ENCODE measurements at regions not wholly inside any gene's neighbourhood (a gene's known extent, or its start where the extent isn't known, plus 50 kb on each side); places are given as distances from the start of the nearest gene placed in this dataset.
"Not testable (repeated sequence)": the region's sequence is repeated elsewhere in the genome, so short reads cannot be mapped to it uniquely, and the experiment has no call there.

DNA sequence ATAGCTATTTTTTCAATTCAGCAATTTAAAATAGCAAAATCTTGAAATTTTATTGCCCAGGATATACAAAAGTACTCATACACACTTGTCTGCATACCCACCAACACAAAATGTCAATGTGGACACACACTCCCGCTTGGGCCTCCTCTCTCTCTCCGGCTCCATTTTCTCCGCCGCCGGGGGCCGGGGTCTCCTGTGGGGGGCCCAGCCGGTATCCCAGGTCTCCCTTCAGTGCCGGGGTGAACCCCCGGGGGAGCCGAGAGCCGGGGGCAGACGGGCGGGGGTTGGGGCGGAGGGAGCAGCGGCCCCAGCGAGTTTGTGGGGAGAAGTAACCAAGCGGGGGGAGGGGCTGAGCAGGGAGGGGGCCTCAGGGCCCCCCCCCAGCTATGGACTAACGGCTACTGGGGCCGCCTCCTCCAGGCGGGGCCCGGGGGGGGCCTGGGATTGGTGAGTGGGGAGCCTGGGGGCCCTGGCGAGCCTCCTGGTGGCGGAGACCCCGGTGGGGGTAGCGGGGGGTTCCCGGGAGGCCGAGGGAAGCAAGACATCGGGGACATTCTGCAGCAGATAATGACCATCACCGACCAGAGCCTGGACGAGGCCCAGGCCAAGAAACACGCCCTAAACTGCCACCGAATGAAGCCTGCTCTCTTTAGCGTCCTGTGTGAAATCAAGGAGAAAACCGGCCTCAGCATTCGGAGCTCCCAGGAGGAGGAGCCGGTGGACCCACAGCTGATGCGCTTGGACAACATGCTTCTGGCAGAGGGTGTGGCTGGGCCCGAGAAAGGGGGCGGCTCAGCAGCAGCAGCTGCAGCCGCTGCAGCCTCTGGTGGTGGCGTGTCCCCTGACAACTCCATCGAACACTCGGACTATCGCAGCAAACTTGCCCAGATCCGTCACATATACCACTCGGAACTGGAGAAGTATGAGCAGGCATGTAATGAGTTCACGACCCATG lies 56.6 kb downstream of the CHST2 start:
- H3K4me3 ChIP-seq; H3K4me1 ChIP-seq; ATAC-seq; DNase-seq; H3K36me3 ChIP-seq (ENCODE audit: insufficient read depth in 1 of 2, low read depth in 1 of 2); H3K27me3 ChIP-seq (ENCODE audit: insufficient read depth in 3 of 3, low read length in 2 of 3); H3K27ac ChIP-seq; intact Hi-C loops (cut with DNase I); H3K9me3 ChIP-seq: not testable (repeated sequence)
- WGBS, 3 donors = 87 to 90% (median 89%) methylated on average over 31 to 46 of the region's 47 CpGs

DNA sequence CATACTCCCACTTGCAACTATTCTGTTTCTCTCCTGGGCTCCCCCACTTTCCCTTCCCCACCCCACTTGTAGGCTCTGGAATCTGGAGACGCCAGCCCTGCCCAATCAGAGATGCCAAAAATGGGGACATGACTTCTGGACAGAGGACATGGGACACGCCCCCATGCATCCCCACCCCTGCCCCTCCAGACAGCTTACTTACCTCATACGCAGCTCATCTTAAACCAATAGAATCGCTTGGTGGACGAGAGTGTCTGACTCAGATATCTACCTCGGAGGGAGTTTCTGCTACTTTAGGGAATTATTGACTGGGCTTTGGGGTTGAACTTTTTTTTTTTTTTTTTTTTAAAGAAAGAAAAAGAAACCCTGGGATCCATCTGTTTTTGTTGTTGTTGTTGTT lies 58.4 kb downstream of the CHST2 start:
- intact Hi-C loops (cut with DNase I); H3K27me3 ChIP-seq (ENCODE audit: insufficient read depth in 3 of 3, low read length in 2 of 3); H3K9me3 ChIP-seq; H3K4me1 ChIP-seq; H3K4me3 ChIP-seq; H3K36me3 ChIP-seq (ENCODE audit: insufficient read depth in 1 of 2, low read depth in 1 of 2); H3K27ac ChIP-seq; DNase-seq: not testable (repeated sequence)
- ATAC-seq = peak; percentile 19 to 54 (median 31)
- WGBS, 3 donors = 69 to 78% (median 71%) methylated on average over 6 of the region's 6 CpGs

DNA sequence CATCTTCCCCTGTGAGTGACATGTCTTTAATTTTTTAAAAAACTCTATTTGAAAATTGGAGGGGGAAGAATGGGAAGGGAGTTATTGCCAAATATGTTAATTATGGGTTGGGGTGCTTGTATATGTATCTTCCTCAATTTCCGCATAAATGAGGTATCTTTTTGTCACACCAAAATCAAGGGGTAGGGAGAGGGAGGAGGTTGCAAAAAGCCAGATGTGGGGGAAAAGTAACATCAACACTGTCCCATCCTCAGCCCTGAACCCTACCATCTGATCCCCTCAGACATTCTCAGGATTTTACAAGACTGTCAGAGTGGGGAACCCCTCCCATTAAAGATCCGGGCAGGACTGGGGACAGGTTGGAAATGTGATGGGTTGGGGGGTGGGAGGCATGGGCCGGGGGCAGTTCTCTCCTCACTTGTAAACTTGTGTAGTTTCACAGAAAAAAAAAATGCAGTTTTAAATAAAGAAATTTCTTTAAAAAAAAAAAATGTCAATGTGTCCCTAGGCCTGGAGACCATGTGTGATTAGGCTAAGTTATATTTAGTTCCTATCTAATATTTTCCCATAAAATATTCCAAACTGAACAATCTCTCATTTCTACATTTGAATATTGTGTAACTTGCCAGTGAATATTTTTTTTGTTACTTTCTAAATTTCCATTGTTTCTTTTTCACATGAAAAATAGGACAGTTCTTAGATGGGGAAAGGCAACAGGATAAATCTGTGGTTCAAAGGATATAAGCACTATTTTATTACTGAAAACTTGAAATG lies 59.4 kb downstream of the CHST2 start:
- intact Hi-C loops (cut with DNase I); H3K36me3 ChIP-seq (ENCODE audit: insufficient read depth in 1 of 2, low read depth in 1 of 2); ATAC-seq; H3K27me3 ChIP-seq (ENCODE audit: insufficient read depth in 3 of 3, low read length in 2 of 3); DNase-seq; H3K27ac ChIP-seq; H3K9me3 ChIP-seq; H3K4me3 ChIP-seq; H3K4me1 ChIP-seq: not testable (repeated sequence)
- 77 to 84% (median 81%) methylated on average over 3 of the region's 3 CpGs for WGBS, 3 donors

DNA sequence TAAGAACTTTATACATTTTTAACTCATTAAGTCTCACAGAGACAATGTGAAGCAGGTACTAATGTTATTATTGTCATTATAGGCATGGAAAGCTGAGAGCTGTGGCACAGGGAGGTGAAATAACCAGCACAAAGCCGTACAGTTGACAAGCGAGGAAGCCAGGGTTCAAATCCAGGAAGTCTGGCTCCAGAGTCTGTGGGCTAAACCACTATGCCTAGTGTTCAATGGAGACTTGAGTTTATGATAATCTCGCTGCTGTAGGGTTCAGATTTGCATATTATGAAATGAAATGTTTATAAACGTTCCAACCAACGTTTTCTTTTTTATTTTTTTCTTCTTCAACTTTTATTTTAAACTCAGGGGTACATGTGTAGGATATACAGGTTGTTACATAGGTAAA lies 60.0 kb downstream of the CHST2 start:
- H3K27ac ChIP-seq = no peak overlapping the region
- H3K36me3 ChIP-seq (ENCODE audit: insufficient read depth in 1 of 2, low read depth in 1 of 2) = no peaks in the 10 kb centered on the region
- DNase-seq (no peak), ATAC-seq (no peak)
- no peaks in the 10 kb centered on the region for H3K9me3 ChIP-seq
- no peaks in the 10 kb centered on the region for H3K4me1 ChIP-seq
- TF ChIP-seq, protein P1, sequence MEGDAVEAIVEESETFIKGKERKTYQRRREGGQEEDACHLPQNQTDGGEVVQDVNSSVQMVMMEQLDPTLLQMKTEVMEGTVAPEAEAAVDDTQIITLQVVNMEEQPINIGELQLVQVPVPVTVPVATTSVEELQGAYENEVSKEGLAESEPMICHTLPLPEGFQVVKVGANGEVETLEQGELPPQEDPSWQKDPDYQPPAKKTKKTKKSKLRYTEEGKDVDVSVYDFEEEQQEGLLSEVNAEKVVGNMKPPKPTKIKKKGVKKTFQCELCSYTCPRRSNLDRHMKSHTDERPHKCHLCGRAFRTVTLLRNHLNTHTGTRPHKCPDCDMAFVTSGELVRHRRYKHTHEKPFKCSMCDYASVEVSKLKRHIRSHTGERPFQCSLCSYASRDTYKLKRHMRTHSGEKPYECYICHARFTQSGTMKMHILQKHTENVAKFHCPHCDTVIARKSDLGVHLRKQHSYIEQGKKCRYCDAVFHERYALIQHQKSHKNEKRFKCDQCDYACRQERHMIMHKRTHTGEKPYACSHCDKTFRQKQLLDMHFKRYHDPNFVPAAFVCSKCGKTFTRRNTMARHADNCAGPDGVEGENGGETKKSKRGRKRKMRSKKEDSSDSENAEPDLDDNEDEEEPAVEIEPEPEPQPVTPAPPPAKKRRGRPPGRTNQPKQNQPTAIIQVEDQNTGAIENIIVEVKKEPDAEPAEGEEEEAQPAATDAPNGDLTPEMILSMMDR (IDR thresholded peaks at IDR 0.05) = no peak
- WGBS, 3 donors = 73 to 74% (median 73%) methylated on average over 5 of the region's 5 CpGs
- H3K27me3 ChIP-seq (ENCODE audit: insufficient read depth in 3 of 3, low read length in 2 of 3) = no peaks in the 10 kb centered on the region
- H3K4me3 ChIP-seq = no peak overlapping the region
- intact Hi-C loops (cut with DNase I) = no loop called here

DNA sequence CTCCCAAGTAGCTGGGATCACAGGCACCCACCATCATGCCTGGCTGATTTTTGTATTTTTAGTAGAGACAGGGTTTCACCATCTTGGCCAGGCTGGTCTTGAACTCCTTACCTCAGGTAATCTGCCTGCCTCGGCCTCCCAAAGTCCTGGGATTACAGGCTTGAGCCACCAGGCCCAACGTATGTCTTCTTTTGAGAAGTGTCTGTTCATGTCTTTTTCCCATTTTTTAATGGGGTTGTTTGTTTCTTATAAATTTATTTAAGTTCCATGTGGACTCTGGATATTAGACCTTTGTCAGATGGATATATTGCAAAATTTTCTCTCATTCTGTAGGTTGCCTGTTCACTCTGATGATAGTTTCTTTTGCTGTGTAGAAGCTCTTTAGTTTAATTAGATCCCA lies 61.3 kb downstream of the CHST2 start:
- H3K36me3 ChIP-seq (ENCODE audit: insufficient read depth in 1 of 2, low read depth in 1 of 2); ATAC-seq; DNase-seq; H3K27ac ChIP-seq; H3K4me1 ChIP-seq; H3K4me3 ChIP-seq; H3K27me3 ChIP-seq (ENCODE audit: insufficient read depth in 3 of 3, low read length in 2 of 3); H3K9me3 ChIP-seq; intact Hi-C loops (cut with DNase I): not testable (repeated sequence)
- WGBS, 3 donors = 88 to 93% (median 92%) methylated on average over 2 of the region's 2 CpGs

DNA sequence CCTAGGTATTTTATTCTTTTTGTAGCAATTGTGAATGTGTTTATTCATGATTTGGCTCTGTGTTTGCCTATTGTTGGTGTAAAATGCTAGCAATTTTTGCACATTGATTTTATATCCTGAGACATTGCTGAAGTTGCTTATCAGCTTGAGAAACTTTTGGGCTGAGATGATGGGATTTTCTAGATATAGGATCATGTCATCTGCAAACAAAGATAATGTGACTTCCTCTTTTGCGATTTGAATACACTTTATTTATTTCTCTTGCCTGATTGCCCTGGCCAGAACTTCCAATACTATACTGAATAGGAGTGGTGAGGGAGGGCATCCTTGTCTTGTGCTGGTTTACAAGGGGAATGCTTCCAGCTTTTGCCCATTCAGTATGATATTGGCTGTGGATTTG lies 62.4 kb downstream of the CHST2 start:
- H3K36me3 ChIP-seq (ENCODE audit: insufficient read depth in 1 of 2, low read depth in 1 of 2); H3K27me3 ChIP-seq (ENCODE audit: insufficient read depth in 3 of 3, low read length in 2 of 3); H3K9me3 ChIP-seq; intact Hi-C loops (cut with DNase I); H3K4me1 ChIP-seq; H3K4me3 ChIP-seq; DNase-seq; H3K27ac ChIP-seq; ATAC-seq: not testable (repeated sequence)
- 82 to 94% (median 90%) methylated on average over 1 of the region's 1 CpG for WGBS, 3 donors

Measured in psoas muscle (tissue), 7 donors.